K562 (cell line): ENCODE measurements at regions not wholly inside any gene's neighbourhood (a gene's known extent, or its start where the extent isn't known, plus 50 kb on each side); places are given as distances from the start of the nearest gene placed in this dataset.

Source experiments
- HDAC2 ChIP-seq: fragments of 450-650 bp; IDR thresholded peaks from 2 replicates; pipeline ENCODE4 v1.6.1; 2016; ENCODE audit warnings: mild to moderate bottlenecking
- LARP7 ChIP-seq: fragments of 450-650 bp; IDR thresholded peaks from 2 replicates; pipeline ENCODE4 v1.6.1; 2016

DNA sequence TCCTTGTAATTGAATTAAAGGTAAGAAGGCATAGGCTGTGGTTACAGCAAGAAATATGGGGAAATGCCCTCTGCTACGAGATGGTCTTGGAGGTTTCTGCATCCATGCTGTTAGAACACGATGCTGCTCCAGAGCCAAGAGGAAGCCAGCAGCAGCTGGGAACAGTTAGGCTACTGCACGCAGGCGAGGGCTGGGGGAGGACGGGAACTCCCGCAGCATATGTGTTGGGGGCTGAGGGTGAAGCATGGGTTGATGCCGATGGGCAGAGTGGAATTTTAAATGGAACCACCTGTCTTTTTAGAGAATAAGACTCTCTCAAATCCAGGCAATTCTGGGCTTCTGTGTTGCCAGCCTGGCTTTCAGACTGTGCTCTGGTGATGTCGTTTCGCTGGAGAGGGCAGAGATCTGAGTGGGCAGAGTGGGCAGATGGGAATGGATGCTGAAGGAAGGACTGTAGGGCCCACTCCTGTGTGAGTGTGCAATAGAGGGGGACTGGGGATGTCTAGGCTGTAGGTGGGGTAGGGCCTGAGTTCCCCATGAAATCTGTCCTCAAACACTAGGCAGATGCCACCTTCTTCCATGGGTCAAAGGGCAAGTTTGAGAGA, 417.0 kb upstream of the TPM1 start:
- TF ChIP-seq HDAC2 = no peak
- no peak for TF ChIP-seq LARP7
